ENCODE measurements at regions not wholly inside any gene's neighbourhood (a gene's known extent, or its start where the extent isn't known, plus 50 kb on each side); places are given as distances from the start of the nearest gene placed in this dataset.
A peak's percentile ranks its signal among the peaks of the same experiment; 100 is the strongest.

- H3K27ac Mint-ChIP-seq (ENCODE audit: unreplicated experiment), result no peak overlapping the region
Measured at GRCh38 chr3:68288085-68288484, 633.7 kb upstream of the SUCLG2 start.

DNA sequence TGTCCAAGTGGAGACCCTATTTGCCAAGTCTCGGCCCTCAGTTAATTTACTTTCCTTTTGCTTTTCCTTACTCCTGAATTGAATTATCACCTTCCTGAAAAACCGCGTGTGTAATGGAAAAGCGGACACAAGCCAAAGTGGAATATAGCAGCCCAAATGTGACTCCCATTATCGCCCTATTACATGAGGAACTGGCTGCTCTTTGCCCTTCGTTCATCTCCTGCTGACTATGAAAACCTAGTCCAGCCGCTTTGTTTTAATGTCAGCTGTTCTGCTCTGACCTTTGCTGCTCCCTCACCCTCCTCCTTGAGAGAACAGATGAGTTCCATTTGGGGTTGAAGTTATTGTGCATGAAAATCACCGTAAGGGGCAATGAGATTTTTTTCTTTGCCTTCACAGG lies 632.7 kb upstream of the SUCLG2 start:
- no peak for DNase-seq (ENCODE audit: low read depth, low spot score)
- no peak for TF ChIP-seq CTCF (conservative IDR thresholded peaks at IDR 0.05)
- Mint-ChIP-seq H3K9me3 (peaks cover 4% of the 10 kb centered on the region), H3K4me3 (no peak overlapping the region), H3K27ac (ENCODE audit: unreplicated experiment) (no peak overlapping the region), H3K27me3 (ENCODE audit: low read depth) (peaks cover 11% of the 10 kb centered on the region), H3K36me3 (ENCODE audit: low read depth) (no peaks in the 10 kb centered on the region), H3K4me1 (peaks cover 16% of the 10 kb centered on the region)

More at GRCh38 chr3:68288085-68288484, 633.7 kb upstream of the SUCLG2 start:
- Mint-ChIP-seq H3K4me3 (no peak overlapping the region), H3K36me3 (ENCODE audit: low read depth) (no peaks in the 10 kb centered on the region), H3K9me3 (no peaks in the 10 kb centered on the region), H3K4me1 (peaks cover 18% of the 10 kb centered on the region), H3K27me3 (ENCODE audit: low read depth) (peaks cover 5% of the 10 kb centered on the region)
- no peak for DNase-seq (ENCODE audit: low read depth, low spot score)
- TF ChIP-seq CTCF (conservative IDR thresholded peaks at IDR 0.05), result no peak

DNA sequence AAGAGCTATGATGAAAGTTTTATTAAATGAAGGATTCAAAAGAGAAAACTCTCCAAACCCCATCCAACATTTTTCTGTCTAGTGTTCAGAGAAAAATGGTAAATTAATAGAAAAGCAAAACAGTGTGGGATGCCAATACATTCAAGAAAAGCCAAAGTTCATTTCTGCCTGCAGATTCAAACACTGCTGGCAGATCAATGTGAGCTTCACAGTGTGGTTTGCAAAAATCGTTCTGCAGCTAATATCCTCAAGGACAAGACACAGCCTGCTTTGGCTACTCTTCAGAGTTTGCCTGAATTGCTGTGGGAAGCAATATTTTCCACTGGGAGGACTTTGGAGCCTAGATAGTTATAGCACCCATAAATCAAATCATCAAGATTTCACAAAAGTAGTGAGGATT lies 619.9 kb upstream of the SUCLG2 start:
- H3K4me1 Mint-ChIP-seq, result no peaks in the 10 kb centered on the region
- no peaks in the 10 kb centered on the region for H3K9me3 Mint-ChIP-seq
- no peaks in the 10 kb centered on the region for H3K36me3 Mint-ChIP-seq (ENCODE audit: low read depth)
- H3K27me3 Mint-ChIP-seq (ENCODE audit: low read depth), result peaks cover 31% of the 10 kb centered on the region
- H3K27ac Mint-ChIP-seq (ENCODE audit: unreplicated experiment), result no peak overlapping the region
- DNase-seq (ENCODE audit: low read depth, low spot score), result no peak
- H3K4me3 Mint-ChIP-seq, result no peak overlapping the region
- no peak for TF ChIP-seq CTCF (conservative IDR thresholded peaks at IDR 0.05)

GRCh38 chr3:68271145-68271544 lies 616.7 kb upstream of the SUCLG2 start:
- Mint-ChIP-seq H3K4me3 (no peak overlapping the region), H3K9me3 (no peaks in the 10 kb centered on the region), H3K36me3 (ENCODE audit: low read depth) (no peaks in the 10 kb centered on the region), H3K27me3 (ENCODE audit: low read depth) (peaks cover 11% of the 10 kb centered on the region), H3K4me1 (no peaks in the 10 kb centered on the region), H3K27ac (ENCODE audit: unreplicated experiment) (no peak overlapping the region)
- DNase-seq (ENCODE audit: low read depth, low spot score), result no peak
- no peak for TF ChIP-seq CTCF (conservative IDR thresholded peaks at IDR 0.05)

DNA sequence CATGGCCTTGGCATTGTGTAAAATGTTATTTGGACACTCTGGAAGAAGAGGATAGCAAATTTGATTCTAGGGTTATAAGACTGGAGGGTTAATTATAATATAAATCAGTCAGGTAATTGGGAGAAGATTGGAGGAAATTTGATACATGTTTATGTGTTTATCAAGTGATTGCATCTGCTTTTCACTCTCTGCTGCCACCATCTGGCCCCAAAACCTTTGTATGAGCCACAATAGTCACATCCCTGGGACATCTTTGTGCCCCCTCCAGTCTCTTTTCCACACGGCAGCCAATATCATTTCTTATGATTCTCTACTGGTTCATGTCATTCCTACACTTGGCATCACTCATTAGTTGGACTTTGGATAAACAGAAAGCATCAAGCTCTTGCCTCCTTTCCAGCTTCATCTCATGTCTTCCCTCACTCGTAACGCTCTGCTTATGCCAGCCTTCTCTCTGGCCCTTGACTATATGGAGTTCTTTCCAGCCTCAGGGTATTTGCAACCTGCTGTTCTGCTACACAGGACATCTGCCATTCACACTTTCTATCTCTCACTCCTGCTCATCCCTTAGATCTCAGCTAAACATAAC lies 602.3 kb upstream of the SUCLG2 start:
- H3K9me3 Mint-ChIP-seq, result no peaks in the 10 kb centered on the region
- H3K4me3 Mint-ChIP-seq, result no peak overlapping the region
- TF ChIP-seq CTCF (conservative IDR thresholded peaks at IDR 0.05), result peak; percentile 56
- no peaks in the 10 kb centered on the region for H3K4me1 Mint-ChIP-seq
- DNase-seq (ENCODE audit: low read depth, low spot score), result no peak
- H3K27ac Mint-ChIP-seq (ENCODE audit: unreplicated experiment), result no peak overlapping the region
- H3K36me3 Mint-ChIP-seq (ENCODE audit: low read depth), result no peaks in the 10 kb centered on the region
- peaks cover 3% of the 10 kb centered on the region for H3K27me3 Mint-ChIP-seq (ENCODE audit: low read depth)
